ENCODE measurements at regions not wholly inside any gene's neighbourhood (a gene's known extent, or its start where the extent isn't known, plus 50 kb on each side); places are given as distances from the start of the nearest gene placed in this dataset.

DNA sequence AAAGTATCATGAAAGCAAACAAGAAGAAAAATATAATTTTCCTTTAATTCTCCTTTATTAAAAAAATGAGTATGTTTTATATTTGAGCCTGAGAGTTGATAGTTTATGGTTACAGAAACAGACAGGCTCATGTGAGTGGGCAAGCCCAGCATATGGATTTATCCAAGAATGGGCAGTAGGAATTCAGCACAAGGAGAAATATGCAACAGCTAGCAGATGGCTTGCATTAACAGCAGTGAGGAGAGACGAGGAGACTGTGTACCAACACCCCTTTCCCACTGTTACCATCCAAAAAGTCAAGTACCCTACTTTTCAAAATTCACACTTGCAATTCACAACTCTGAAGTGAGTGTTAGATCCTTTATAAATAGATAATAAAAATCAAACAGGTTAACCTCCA is 1760.2 kb upstream of the TENM3 start:
- FAIRE-seq: no peak

DNA sequence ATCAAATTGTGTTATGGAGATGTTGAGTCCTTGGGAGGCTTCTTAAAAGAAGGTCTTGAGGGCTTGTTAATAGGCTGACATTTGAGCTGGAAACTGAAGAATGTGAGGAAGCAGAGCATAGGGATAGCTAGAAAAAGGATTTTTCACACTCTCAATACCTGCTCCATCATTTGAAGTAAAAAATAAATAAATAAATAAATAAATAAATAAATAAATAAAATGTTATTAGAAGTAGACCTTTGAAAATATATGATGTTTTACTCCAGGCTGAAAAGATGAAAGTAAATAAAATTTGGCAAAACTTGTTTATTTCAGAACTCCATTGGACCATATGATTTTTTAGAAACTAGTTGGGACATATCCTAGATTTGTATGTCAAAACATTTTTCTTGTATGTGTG is 1757.8 kb upstream of the TENM3 start:
- no peak for FAIRE-seq

DNA sequence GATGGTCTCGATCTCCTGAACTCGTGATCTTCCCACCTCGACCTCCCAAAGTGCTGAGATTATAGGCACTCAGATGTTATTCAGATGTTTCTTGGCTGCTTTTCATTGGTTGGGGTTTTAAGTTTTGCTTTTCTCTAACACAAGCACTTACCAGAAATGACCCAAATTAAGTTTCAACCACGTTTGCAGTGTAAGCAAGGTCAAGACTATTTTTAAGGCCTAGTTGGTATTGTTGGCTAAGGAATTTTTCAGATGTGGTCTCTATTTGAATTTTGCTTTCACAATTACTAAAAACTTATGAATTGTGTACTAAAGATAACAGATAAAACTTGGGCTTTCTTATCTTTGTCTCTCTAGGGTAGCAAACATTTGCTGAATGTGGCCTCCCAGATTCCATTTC is 1756.9 kb upstream of the TENM3 start:
- no peak for FAIRE-seq

DNA sequence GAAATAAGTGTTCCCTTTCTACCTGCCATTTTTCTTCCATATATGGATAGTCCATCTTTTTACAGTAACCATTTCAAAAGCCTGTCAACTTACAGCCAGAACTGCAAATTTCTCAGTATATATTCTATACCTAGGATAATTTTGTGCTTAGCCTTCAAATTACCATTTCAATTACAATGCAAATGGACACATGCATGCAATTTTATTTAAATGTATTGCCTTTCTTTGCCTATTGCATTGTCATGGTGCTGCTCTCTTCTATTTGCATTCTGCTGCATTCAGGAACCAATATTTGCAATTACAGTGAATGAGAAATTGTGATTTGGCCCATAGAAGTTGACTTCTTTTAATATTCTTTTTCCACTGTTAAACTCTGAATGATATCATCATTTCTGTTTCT is 1753.4 kb upstream of the TENM3 start:
- FAIRE-seq: no peak

DNA sequence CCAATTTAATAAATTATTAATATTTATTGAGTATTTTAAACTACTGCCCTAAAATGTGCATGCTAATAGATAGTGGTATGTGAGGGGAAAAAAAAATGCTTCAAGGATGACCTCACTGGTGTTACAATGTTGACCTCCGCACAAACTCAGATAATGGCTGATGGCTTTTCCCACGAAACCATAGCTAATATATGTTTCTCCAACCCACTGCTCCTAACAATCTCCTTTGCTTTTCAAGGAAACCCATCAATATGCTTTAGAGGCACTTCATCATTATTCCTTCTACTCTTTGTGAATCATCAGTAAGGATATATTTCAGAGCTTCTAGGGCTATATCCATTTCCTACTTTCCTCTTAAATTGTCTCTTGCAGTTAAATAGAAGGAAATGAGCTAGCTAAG is 1752.0 kb upstream of the TENM3 start:
- FAIRE-seq: no peak

DNA sequence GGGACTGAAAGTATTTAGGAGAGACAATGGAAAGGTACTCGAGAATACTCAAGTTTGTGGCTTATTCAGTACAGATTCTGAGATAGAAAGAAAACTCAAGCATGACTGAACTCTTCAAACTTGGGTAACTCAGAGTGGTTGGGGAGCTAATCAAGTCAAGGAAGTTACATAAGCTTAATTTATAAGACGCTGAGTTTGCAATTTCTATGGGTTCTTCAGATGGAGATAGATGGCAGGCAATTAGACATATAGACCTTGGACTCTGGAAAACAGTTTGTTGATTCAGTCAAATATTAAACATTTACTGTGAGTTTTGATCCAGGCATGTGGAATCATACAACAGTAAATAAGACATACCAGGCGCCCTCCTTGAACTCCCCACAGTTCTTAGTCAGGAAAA is 1749.9 kb upstream of the TENM3 start:
- no peak for FAIRE-seq

DNA sequence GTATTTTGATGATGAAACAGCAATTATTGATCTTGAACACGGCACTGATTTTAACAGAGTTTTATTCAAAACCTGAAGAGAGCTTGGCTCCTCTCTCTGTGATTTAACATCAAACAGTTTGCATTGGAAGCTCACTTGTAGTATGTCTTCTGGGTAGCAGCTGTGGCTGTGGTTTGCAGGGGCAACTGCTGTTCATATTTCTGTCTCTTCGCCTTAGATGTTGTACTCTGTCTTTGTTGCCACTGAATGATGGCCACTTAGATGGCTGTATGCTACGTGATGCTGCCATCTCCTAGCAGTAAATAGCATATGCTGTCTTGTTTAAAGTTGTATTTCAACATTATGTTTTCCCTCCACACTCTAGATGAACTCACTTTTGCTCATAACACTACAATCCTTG is 1743.0 kb upstream of the TENM3 start:
- FAIRE-seq: no peak

DNA sequence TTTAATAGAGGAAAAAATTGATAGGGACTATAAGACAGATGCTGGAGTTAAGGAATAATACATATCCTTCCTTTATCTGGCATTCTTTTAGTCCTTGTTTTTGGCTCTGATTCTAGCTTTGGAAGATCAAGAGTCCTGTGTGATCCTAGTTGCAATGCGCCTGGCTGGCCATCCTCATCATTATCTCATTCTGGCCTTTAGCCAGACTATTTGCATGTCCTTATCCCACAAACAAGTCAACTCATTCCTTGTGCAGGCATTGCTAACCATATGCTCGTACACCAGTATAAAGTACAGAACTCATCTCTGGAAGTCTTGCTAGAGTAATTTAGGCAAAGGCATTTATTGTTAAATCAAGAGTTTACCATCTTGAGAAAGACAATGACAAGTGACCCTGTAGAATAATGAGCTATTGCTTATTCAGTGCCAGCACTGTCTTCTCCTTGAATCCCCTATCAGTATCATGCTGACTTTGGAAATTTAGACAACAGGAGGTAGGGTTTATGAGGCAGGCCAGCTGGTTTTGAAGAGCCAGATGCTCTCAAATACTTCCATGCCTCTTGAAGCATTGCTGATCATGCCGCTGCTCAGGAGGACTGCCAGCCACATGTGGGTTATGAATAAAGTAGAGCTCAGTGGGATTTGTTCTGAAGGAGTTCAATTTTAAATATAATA is 1730.3 kb upstream of the TENM3 start:
- FAIRE-seq: no peak

DNA sequence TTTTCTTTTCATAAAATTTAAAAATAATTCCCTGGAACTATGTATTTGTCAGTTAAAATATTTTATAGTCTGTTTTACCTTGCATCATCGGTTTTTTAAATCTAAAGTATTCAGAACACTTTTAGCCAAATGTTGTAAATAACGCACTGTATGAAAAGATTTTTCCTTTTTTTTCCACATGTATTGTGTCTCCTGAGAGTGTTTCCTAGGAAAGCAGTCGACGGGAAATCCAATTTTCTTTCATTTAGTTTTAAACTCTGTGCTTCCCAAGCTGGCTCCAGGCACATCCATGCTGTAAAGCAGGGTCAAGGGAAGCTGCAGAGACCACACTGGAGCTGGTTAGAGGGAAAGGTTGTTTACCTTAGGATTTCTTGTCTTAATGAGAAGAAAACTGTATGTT is 1724.3 kb upstream of the TENM3 start:
- FAIRE-seq: no peak

DNA sequence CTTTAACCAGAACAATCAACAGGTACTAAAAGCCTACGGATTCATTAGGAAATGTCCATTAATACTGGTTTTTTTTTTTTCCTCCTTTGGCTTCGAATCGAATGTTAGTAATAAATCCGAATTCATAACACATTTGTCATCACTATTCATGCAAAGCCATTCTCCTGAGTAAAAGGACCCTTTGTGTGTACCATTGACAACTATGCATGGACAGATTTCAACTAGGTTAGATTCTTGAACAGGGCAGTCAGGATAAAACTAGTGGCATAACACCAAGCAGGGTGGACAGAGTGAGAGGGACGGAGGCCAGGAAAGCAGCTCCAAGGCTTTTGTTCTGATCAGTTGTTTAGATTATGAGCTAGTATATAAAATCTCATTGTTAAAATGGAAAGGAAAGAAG is 1722.0 kb upstream of the TENM3 start:
- no peak for FAIRE-seq

DNA sequence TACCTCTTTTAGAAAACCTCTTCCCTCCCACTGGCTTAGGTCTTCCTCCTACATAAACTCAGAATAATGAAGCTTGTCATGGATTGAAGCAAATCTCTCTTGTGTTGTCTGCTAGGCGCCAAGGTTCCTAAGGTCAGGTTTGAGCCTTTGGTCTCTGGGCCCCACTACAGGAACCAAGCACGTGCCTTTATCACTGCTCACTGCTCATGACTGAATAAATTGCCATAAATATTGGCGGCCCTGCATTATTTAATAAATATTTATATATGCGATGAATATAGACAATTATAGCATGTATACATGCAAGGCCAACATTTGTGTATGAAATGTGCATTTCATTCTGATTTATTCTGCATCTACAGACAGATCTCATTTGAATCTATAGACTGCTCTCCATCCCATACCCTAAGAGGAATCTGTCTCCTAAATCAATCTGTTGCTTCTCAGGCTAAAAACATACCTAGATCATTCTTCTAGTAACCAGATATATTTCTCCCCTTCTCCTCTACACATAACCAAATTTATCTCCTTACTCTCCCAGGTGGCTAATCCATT is 1717.6 kb upstream of the TENM3 start:
- FAIRE-seq: no peak

DNA sequence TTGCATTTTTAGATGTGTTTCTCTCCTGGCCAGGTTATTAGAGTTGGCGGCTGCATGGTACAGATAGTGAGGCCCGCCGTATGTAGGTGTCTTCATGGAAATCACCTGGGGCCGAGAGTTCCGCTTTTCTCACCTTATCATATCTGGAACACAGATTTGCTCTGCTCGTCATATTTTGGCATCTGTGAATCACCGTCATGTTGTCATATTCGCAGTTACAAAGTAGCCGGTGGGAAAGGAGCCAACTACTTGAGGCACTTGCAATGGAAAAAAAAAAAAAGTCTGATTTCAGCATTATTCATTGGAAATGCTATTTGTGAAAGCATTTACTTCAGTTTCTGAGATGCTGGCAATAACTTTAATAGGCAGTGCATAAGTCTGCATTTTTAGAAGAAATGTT is 1715.2 kb upstream of the TENM3 start:
- FAIRE-seq: no peak

DNA sequence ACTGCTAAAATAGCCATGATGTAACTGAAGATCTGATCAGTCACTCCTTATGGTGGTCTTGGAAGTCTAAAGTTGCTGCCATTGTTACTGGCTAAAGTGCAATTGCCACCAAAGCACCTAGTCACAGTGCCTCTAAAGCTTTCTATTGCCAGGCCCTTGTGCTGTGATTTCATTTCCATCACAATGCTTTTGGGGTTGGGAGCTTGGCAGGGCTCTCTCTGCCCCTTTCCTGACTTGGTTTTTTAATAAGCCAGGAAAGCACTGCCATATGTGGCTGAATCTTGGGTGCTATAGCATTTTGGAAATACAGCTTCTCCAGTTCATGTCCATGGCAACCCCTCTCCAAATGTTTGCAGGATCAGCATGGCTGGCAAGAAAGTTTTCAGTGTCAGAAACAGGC is 1712.4 kb upstream of the TENM3 start:
- no peak for FAIRE-seq

DNA sequence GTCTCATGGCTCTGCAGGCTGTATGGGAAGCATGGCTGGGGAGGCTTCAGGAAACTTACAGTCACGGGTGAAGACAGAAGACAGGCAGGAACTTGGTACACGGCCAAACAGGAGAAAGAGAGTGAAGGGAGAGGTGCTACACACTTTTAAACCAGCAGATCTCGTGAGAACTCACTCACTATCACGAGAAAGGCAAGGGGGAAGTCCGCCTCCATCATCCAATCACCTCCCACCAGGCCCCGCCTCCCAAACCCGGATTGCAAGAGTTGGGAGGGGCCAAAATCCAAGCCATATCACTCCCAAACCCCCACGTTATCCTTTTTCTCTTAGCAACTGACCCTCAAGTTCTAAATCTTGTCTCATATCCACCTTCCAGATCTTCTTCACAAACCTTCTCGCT is 1710.5 kb upstream of the TENM3 start:
- no peak for FAIRE-seq

DNA sequence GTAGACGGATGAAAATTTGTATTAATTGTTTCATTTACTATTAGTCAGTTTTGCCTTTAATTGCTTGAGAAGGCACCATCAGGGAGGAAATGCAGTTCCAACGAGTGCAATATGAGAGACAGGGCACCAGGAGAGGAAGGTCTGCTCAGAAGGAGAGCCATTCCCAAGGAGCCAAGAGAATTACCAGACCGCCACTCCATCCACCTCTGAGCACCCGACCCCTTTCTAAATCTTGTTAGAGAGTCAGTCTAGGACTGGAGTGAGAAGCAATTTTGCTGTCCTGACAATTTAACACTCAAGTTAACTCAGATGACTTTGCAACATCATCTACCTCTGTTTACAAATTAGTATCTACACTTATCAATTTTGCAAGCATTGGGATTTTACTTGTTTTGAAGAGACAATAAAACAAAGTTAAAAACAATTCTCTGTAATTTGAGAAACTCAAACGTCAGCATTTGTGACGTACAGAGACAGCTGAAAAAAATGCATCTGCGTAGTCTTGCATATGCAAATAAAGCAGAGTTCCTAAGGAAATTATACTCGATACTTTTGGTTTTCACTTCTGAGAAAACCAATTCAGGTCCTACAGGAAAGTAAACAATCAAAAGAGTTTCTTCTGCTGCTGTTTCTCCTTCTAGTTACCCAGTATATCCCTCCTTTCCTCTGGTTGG is 1704.7 kb upstream of the TENM3 start:
- no peak for FAIRE-seq

DNA sequence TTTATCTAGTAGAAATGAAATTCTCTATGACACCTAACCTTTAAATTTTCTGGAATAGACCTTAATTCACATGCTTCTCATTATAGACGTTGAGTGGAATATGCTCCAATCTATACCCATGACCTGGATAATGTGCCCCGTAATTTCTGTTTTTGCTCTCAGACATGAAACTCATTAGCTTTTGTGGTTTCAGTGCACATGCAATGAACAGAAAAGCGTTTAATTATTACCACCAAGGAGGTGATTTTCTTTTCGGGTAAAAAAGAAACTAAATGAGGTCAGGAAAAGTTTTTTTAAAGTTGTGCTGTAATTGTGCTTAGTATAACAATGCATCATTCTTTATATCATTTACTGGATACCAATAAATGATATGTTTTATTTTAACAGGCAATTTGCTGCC is 1703.9 kb upstream of the TENM3 start:
- FAIRE-seq: no peak

DNA sequence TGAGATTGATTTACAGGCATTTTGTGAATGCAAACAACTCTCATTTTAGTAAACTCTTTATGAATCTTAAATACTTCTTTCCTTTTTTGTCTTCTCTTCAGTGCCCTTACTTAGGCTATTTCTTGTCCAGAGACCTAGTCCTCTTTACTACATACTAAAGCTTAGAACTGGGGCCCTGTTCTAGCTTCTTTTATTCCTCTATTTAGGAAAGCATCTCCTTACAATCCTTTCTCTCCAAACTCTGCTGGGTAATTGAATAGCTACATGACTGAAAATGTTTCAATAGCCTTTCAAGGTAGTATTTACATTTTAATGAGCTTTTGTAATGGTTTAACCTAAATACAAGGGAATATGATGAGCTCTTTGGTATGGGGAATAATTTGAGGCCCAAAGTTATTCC is 1701.5 kb upstream of the TENM3 start:
- no peak for FAIRE-seq

DNA sequence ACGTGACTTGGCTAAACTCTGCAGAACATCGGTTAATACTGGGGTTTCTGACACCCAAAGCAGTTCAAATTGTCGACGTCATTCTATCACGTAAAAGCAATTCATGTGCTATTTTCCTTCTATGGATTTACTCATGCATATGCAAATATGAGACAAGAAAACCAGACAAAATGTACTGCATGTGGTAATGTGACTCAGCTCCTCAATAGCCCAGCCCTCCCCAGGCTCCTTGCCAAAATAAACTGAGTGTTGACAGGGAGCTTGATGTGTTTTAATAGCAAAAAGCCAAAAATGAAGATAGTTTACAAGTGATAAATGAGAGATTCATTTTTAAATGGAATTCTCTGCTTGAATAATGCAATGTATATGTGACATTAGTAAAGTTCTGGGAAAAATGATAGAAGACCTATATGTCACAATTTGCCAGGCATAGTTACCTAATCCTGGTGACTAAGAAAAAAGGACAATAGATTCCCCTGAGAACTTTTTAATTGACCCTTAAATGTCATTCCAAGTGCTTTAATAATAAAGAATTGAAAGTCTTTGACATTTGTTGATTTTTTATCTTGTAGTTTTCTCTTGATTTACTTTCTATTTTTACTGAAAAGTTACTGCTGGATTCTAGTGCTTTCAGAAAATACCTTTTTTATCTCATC is 1700.6 kb upstream of the TENM3 start:
- no peak for FAIRE-seq

DNA sequence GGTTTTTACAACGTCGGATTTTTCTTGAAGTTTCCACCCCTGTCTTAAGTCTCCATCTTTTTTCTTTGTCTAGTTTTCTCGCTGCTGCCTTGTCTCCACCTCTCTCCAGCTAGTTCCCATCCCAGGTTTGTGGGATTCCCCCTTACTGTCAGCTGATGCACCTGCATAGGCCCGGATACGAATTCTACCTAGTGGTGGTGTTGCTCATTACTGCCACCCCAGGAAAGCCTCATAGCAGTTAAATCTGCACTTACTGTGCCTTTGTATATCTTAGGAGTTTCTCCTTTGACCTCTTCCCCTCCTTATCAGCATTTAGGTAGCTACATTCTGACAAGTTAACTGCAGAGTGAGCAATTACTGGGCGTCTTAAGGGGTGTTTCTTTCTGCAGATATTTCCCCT is 1693.1 kb upstream of the TENM3 start:
- FAIRE-seq: no peak

DNA sequence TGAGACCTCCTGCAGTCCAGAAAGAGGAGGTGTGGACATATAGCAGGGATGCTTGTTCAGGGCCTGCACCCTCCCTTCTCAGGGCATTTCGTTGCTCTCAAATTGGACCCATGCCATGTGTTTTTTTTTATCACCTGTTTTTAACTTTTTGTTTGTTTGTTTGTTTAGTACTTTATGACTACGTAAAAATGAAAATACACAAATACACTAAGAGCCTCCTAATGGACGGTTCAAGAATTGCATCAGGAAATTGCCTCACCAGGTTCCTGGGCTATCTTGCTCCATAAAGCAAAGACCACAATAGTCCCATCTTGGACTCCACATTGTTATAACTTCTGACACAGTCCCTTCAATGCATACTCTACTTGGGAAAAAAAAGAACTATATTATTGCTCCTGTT is 1685.9 kb upstream of the TENM3 start:
- no peak for FAIRE-seq

DNA sequence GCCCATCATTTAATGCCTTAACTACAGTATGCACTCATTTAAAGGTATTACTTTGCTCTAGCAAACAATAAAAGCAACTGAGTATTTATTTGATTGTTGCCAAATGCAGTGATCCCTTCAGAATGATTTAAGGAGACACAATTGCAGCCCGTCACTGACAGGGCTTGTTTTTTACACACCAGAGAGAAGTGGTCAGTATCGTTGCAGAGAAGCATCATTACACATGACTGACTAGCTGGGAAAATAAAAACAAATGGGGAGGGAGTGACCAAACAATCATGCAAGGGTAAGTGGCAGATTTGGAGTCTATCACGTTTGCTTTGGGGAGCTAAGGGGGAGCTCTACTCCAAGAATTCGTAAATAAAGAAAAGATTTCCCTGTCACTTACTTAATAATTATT is 1685.3 kb upstream of the TENM3 start:
- no peak for FAIRE-seq

DNA sequence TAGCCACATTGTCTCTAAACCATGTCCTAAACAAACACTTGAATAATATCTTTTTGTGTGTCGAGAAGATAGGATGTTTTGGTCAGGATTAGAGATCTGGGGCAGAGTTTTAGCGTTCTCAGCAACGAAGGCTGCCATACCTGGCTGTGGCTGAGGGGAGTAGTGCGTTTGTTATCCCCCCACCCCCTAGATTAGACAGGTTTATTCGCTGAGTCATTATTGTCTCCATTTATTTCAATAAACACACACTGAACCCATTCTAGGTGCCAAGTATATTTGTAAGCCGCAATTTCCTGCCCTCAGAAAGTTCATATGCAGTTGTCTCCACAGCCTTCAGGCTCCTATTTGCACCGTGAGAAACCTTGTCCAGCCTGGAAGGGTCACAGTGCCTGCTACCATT is 1684.8 kb upstream of the TENM3 start:
- no peak for FAIRE-seq

DNA sequence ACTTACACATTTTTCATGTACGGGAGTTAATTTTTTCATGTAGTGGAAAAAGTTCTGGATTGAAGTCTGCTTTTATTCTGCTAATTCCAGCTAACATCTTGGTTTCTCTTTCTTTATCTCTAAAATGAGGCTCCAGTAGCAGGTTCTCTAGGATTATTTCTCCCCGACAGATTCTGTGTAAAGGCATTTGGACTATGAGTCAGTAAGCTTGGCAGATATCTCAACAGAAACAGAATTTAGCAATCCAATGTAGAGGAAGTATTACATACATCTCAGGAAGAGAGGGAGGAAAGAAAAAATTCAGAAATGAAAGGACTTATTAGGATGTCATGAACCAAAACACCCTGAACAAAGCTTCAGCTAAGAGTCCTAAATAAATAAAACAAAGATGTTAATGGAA is 1682.3 kb upstream of the TENM3 start:
- FAIRE-seq: no peak

DNA sequence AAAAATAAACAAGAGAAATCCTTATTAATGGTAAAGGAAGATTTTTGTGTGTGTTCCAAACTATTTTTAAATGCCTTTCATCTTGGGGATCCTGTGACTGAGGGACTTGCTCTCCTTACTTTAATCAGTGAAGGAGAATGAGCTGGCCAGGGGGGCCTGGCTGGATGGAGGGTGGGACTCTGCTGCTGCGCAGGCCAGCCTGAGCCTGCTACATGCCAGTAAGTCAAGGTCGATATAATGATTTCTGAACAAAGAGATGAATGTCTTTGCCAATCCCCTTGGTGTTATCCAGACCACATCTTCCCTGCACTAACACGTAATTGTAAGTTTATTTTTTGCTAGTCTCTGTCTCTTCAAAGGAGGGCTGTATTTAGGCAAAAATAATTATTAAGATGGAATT is 1679.2 kb upstream of the TENM3 start:
- FAIRE-seq: no peak

All from G401.6 (cell line).